ENCODE measurements at regions not wholly inside any gene's neighbourhood (a gene's known extent, or its start where the extent isn't known, plus 50 kb on each side); places are given as distances from the start of the nearest gene placed in this dataset.

DNA sequence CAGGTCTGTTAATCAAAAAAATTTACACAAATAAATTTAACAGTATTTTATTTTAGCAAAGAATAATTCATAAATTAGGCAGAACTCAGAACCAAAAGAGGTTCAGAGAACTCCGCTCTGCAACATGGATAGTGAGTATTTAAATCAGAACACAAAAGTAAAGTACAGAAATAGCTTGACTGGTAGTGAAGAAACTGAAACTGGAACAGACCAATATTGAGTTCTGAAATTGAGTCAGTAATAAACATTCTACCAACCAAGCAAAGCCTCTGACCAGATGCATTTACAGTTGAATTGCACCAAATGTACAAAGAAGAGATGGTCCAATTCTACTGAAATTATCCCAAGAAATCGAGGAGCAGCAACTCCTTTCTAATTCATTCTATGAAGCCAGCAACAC is 1542.8 kb downstream of the EFNA5 start:
- no peak overlapping the region for H3K4me3 ChIP-seq (replicated peaks; ENCODE audit: low read depth, low read length)
- DNase-seq (ENCODE audit: extremely low read depth, low read depth), result no peak
- TF ChIP-seq, protein P1, sequence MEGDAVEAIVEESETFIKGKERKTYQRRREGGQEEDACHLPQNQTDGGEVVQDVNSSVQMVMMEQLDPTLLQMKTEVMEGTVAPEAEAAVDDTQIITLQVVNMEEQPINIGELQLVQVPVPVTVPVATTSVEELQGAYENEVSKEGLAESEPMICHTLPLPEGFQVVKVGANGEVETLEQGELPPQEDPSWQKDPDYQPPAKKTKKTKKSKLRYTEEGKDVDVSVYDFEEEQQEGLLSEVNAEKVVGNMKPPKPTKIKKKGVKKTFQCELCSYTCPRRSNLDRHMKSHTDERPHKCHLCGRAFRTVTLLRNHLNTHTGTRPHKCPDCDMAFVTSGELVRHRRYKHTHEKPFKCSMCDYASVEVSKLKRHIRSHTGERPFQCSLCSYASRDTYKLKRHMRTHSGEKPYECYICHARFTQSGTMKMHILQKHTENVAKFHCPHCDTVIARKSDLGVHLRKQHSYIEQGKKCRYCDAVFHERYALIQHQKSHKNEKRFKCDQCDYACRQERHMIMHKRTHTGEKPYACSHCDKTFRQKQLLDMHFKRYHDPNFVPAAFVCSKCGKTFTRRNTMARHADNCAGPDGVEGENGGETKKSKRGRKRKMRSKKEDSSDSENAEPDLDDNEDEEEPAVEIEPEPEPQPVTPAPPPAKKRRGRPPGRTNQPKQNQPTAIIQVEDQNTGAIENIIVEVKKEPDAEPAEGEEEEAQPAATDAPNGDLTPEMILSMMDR (IDR thresholded peaks at IDR 0.05; ENCODE audit: low read depth, low read length, missing control alignments), result no peak

DNA sequence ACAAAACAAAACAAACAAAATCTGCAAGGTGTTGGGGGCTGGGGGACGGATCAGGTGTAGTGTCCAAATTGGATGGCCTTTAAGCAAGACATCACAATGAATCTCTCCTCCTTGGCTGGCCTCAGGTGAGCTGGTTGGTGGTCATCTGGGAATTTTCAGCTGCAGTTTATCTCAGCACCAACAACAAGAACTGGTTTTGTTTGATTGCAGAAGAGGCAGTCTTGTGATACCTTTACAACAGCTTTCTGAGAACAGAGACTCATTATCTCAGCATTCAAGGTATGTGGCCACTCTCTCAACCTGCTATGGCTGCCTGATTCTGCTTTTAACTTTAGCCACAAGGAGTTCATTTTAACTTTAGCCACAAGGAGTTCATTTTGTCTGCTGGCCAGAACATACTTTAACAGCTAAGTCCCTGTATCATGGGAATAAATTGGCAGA is 1543.4 kb downstream of the EFNA5 start:
- DNase-seq (ENCODE audit: extremely low read depth, low read depth), result no peak
- TF ChIP-seq, protein P1 (IDR thresholded peaks at IDR 0.05; ENCODE audit: low read depth, low read length, missing control alignments), result no peak
- no peak overlapping the region for H3K4me3 ChIP-seq (replicated peaks; ENCODE audit: low read depth, low read length)

DNA sequence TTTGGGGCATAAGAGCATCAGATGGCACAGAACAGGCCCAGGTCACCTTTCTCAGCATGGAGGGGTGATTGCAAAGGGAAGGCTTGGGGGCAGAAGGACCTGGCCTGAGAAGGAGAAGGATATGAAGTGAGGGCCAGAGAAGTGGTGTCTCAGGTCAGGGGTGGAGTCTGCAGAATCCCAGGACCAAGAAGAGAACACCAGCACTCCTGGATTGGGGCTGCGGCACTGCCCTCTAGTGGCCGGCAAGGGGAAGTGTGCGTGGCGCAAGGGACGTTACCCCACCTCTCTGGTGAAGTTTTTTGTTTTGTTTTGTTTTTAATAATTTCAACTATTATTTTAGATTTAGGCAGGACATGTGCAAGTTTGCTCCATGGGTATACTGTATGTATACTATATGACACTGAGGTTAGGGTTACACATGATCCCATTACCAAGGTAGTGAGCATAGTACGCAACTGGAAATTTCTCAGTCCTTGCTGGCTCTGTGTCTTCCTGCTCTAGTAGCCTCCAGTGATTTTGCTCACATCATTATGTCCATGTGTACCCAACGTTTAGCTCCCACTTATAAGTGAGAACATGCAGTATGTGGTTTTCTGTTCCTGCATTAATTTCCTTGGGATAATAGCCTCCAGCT is 1548.6 kb downstream of the EFNA5 start:
- peak; percentile 4 for DNase-seq (ENCODE audit: extremely low read depth, low read depth)
- H3K4me3 ChIP-seq (replicated peaks; ENCODE audit: low read depth, low read length), result no peak overlapping the region
- TF ChIP-seq, protein P1 (IDR thresholded peaks at IDR 0.05; ENCODE audit: low read depth, low read length, missing control alignments), result peak; percentile 98

DNA sequence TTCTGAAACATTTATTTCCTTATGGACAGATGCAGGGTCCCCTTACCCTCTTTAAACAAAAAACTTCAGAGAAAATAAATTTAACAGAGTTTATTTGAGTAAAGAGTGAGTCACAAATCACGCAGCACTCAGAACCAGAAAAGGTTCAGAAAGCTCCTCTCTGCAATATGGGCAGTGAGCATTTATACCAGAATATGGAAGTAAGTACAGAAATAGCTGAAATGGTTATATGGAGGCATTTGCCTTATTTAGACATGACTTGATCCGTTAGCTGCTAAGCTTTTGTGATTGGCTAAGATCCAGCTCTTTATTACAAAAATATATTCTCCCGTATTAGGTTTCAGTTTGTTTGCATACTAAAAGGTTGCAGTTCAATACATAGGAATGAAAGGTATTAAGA is 1554.1 kb downstream of the EFNA5 start:
- no peak for DNase-seq (ENCODE audit: extremely low read depth, low read depth)
- TF ChIP-seq, protein P1 (IDR thresholded peaks at IDR 0.05; ENCODE audit: low read depth, low read length, missing control alignments), result no peak
- H3K4me3 ChIP-seq (replicated peaks; ENCODE audit: low read depth, low read length), result no peak overlapping the region

DNA sequence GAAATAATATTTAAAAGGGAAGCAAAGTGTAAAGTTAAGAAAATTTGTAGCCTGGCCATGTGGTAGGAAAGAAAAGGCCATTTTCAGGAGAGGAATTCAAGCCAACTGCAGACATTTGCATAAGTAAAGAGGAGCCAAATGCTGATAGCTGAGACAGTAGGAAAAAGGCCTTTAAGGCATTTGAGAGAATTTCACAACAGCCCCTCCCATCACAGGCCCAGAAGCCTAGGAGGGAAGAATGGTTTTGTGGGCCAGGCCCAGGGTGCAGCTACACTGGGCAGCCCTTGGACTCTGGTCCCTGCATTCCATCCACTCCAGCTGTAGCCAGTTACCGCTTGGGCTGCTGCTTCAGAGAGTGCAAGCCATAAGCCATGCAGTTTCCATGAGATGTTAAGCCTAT is 1556.8 kb downstream of the EFNA5 start:
- no peak overlapping the region for H3K4me3 ChIP-seq (replicated peaks; ENCODE audit: low read depth, low read length)
- TF ChIP-seq, protein P1 (IDR thresholded peaks at IDR 0.05; ENCODE audit: low read depth, low read length, missing control alignments), result no peak
- no peak for DNase-seq (ENCODE audit: extremely low read depth, low read depth)

DNA sequence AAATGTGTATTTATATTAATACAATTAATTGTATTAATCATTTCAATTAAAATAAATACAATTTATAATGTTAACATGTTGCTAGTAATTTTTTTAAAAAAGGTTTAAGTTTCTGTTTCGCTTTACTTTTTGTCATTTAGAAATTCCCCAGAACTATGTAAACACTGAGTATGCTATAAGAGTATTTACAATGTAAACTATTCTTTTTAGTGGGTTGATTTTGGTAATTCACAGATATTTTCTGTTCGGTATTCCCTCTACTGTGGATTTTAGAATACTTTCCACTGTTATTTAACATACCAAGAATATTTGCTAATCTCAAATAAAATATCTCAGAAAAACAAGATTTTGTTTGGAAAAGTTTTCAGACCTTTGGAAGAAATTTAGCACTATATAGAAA is 1564.4 kb downstream of the EFNA5 start:
- no peak for DNase-seq (ENCODE audit: extremely low read depth, low read depth)
- no peak overlapping the region for H3K4me3 ChIP-seq (replicated peaks; ENCODE audit: low read depth, low read length)
- TF ChIP-seq, protein P1 (IDR thresholded peaks at IDR 0.05; ENCODE audit: low read depth, low read length, missing control alignments), result no peak

GRCh38 chr5:106097340-106097739 is 1573.4 kb downstream of the EFNA5 start:
- H3K4me3 ChIP-seq (replicated peaks; ENCODE audit: low read depth, low read length), result no peak overlapping the region
- TF ChIP-seq, protein P1 (IDR thresholded peaks at IDR 0.05; ENCODE audit: low read depth, low read length, missing control alignments), result no peak
- no peak for DNase-seq (ENCODE audit: extremely low read depth, low read depth)

Data from HFF-Myc (cell line).